Neuron (in vitro differentiated cells): ENCODE measurements at regions not wholly inside any gene's neighbourhood (a gene's known extent, or its start where the extent isn't known, plus 50 kb on each side); places are given as distances from the start of the nearest gene placed in this dataset.
A peak's percentile ranks its signal among the peaks of the same experiment; 100 is the strongest.
"Not testable (repeated sequence)": the region's sequence is repeated elsewhere in the genome, so short reads cannot be mapped to it uniquely, and the experiment has no call there.

Source experiments
- H2AFZ ChIP-seq: one replicate; pipeline ENCODE4 v1.6.1; 2013; ENCODE audit warnings: low read depth, mild to moderate bottlenecking, inconsistent platforms, low read length, moderate library complexity
- H3K27me3 ChIP-seq: one replicate; pipeline ENCODE4 v1.6.1; 2013; ENCODE audit warnings: low read length; ENCODE audit not compliant: insufficient read depth
- H3K36me3 ChIP-seq: one replicate; pipeline ENCODE4 v1.6.1; 2013; ENCODE audit warnings: low read length; ENCODE audit not compliant: insufficient read depth
- H3K4me1 ChIP-seq: one replicate; pipeline ENCODE4 v1.6.1; 2013; ENCODE audit warnings: low read length; ENCODE audit not compliant: insufficient read depth
- H3K4me3 ChIP-seq: 2 replicates; pipeline ENCODE4 v1.5.1; 2013; ENCODE audit warnings: mild to moderate bottlenecking, low read length, moderate library complexity
- H3K9me3 ChIP-seq: one replicate; pipeline ENCODE4 v1.6.1; 2013; ENCODE audit warnings: low read length

DNA sequence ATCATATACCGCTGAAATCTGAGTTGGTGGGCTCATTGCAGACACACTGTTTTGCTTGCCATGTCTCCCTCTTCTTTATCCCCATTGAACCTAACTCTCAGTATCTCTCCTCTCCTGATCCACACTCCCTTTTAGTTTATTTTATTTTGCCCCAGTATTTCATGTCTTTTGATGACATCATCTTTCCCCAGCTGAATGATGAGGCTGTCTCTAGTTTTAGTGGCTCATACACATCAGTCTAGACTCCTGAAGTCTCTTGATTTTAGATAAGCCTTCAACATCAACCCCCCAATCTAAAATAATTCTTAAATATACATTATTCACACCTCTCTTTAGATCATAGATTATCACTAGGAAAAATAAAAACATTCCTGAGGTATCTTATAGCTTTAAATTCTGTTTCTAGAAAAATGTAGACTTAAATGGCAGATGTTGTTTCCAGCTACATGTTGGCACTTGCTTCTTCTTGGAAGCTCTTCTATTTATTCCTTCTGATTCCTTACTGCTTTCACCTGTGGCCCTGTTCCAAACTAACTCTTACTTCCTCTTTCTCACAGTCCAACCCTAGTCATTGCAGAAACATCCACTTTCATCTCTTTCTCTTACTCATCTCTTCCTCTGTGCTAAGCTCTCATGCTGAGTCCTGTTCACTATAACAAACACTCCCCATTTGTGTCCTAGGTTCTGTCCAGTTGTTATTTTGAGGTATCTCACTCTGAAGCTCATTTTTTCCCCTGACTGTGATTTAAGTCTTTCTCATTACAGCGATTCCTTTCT, 191.9 kb upstream of the SLC35B3 start:
- no peaks in the 10 kb centered on the region for H3K9me3 ChIP-seq
- no peak overlapping the region for H2AFZ ChIP-seq
- no peak overlapping the region for H3K4me3 ChIP-seq
- H3K27me3 ChIP-seq: no peaks in the 10 kb centered on the region
- no peaks in the 10 kb centered on the region for H3K36me3 ChIP-seq
- H3K4me1 ChIP-seq: no peaks in the 10 kb centered on the region

DNA sequence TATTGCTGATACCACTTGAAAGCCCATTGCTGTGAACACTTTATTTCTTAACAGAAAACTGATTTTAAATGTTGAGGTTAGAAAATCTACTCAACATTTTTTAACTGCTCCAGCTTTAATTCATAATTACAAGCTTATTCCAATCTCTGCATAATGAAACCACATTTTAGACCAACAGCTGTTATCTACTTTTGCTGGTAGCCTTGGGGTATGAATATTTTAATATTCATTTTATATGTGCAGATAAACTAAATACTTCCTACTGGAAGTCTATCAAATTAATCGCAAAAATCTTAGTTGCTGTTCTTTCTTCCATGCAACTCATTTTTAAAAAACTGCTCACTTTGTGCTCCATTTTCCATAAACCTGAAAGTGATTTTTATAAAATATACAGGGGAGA, 189.3 kb upstream of the SLC35B3 start:
- H3K36me3 ChIP-seq: no peaks in the 10 kb centered on the region

DNA sequence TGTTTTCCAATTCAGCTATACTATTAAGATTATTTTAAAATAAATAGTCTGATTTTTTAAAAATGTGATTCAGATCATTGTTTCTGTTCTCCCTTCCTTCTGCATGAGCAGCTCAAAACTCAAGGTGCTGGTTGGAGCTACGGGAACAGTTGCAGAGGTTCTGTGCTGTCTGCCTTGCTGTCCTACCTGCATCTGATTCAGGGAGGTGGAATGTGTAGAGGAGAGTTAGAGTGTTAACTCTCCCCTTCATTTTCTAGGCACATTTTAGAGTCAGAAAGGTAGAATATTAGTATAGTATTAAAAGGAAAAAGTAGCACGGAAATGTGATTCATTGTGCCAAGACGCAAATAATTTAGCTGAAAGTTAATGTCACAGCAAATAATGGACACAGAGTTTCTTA, 188.1 kb upstream of the SLC35B3 start:
- no peaks in the 10 kb centered on the region for H3K4me1 ChIP-seq
- H3K4me3 ChIP-seq: no peak overlapping the region
- H3K36me3 ChIP-seq: no peaks in the 10 kb centered on the region
- no peaks in the 10 kb centered on the region for H3K9me3 ChIP-seq
- no peak overlapping the region for H2AFZ ChIP-seq
- no peaks in the 10 kb centered on the region for H3K27me3 ChIP-seq

More for the DNA sequence above, 189.3 kb upstream of the SLC35B3 start:
- Histone ChIP-seq H2AFZ (no peak overlapping the region), H3K9me3 (no peaks in the 10 kb centered on the region), H3K4me1 (no peaks in the 10 kb centered on the region), H3K27me3 (no peaks in the 10 kb centered on the region), H3K4me3 (no peak overlapping the region)

DNA sequence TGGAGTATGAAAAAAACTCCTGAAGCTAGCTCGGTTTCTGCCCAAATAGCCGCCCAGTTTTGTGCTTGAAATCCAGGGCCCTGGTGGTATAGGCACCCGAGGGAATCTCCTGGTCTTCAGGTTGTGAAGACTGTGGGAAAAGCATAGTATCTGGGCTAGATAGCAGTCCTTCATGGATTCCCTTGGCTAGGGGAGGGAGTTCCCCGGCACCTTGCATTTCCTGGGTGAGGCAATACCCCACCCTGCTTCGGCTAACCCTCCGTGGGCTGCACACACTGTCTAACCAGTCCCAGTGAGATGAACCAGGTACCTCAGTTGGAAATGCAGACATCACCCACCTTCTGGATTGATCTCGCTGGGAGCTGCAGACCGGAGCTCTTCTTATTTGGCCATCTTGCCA, 184.5 kb upstream of the SLC35B3 start:
- no peaks in the 10 kb centered on the region for H3K4me1 ChIP-seq
- no peak overlapping the region for H2AFZ ChIP-seq
- H3K27me3 ChIP-seq: no peaks in the 10 kb centered on the region
- H3K4me3 ChIP-seq: no peak overlapping the region
- no peaks in the 10 kb centered on the region for H3K36me3 ChIP-seq
- no peaks in the 10 kb centered on the region for H3K9me3 ChIP-seq

DNA sequence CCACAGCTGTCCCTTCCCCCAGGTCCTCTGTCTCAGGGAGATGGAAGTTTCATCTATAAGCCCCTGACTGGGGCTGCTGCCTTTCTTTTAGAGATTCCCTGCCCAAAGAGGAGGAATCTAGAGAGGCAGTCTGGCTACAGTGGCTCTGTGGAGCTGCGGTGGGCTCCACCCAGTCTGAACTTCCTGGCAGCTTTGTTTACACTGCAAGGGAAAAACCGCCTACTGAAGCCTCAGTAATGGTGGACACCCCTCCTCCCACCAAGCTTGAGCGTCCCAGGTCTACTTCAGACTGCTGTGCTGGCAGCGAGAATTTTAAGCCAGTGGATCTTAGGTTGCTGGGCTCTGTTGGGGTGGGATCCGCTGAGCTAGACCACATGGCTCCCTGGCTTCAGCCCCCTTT, 184.1 kb upstream of the SLC35B3 start:
- not testable (repeated sequence) for H3K4me1 ChIP-seq, H2AFZ ChIP-seq, H3K36me3 ChIP-seq, H3K4me3 ChIP-seq, H3K9me3 ChIP-seq, H3K27me3 ChIP-seq

DNA sequence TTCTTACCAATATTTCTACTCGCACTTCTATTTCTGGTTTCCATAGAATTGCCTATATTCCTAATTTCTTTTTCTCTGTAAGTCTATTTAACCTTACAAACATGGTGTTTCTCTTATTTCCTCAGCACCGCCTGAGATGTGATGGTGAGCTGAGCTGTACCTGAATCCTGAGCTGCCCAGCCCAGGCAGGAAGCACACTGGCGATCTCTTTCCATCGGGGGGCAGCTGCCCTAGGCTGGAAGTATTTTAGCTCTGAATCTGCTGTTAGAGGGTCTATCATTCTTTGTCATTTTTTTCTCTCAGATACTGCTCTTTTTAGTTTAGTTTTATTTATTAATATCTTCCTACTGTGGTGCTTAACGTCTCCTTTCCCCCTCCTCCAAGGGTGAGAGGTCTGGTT, 173.4 kb upstream of the SLC35B3 start:
- Histone ChIP-seq H3K36me3 (no peaks in the 10 kb centered on the region), H3K4me3 (no peak overlapping the region), H3K4me1 (no peaks in the 10 kb centered on the region), H3K27me3 (no peaks in the 10 kb centered on the region), H2AFZ (no peak overlapping the region), H3K9me3 (no peaks in the 10 kb centered on the region)

DNA sequence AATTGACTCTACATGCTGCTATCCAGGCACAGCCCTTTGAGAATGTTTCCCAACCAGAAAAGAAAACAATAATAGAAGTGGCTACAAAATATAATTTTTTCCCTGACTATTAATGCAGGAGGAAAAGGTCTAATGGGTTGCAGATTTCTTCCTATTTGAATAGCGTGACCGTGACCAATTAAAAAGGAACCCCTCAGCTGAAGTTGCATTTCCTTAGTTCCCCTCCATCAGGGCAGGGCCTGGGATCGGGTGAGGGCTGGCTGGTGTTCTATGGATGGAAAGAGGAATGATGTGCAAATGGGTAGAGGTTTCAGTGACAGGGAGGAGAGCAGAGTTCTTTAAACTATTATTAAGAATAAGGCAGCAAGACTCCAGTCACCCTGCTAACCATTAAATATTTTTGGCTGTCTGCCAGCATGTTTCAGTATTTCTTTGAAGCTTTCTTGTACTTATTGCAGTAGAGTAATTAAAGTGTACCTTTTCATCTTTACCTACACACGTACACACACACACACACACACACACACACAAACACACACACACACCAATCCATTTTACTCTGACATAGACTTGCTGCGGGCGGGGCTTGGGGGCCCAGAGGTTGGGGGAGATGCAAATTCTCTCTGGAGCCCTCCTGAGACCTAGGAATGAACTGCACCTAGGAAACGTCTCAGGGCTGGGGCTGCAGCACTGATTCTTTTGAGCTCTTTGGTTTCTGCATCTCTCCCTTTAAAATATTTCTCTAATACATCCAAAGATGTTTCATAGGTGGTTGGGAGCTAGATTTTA, 154.8 kb upstream of the SLC35B3 start:
- no peaks in the 10 kb centered on the region for H3K9me3 ChIP-seq
- peak overlapping the region; percentile 36 for H2AFZ ChIP-seq
- no peak overlapping the region for H3K4me3 ChIP-seq
- no peaks in the 10 kb centered on the region for H3K27me3 ChIP-seq
- peaks cover 3% of the 10 kb centered on the region for H3K4me1 ChIP-seq
- H3K36me3 ChIP-seq: no peaks in the 10 kb centered on the region

DNA sequence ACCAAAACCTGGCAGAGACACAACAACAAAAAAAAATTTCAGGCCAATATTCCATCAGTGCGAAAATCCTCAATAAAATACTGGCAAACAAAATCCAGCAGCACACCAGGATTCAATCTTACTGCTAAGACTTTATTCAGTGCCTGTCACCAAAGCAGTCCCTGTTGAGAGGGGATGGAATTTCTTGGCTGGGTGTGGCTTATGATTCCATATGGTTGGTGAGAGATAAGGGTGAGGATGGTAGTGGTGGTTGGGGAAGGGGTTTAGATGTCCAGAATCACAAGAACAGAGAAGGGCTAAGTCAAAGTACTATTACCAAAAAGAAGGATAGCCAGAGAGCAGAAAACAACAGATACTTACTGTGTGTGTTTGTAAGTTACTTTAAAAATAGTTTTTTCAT, 152.8 kb upstream of the SLC35B3 start:
- no peak overlapping the region for H3K4me3 ChIP-seq
- H2AFZ ChIP-seq: no peak overlapping the region
- no peaks in the 10 kb centered on the region for H3K27me3 ChIP-seq
- peaks cover 3% of the 10 kb centered on the region for H3K4me1 ChIP-seq
- no peaks in the 10 kb centered on the region for H3K9me3 ChIP-seq
- H3K36me3 ChIP-seq: no peaks in the 10 kb centered on the region

DNA sequence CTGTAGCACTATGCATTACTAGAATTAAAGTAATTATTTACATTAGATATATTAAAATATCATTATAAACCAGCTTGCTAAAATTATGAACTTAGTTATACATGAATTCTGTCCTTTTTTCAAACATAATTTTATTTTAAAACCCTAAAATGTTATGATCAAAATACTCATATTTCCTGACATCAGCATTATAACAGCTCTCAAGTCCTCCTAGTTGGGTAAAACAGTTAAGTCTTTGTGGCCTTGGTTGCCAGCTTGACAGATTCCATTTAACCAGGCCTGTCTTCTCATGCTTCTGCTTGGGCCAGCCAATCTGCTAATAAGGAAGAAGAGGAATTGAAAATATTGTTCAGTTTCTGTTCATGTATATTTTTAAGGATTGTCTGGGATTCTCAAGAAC, 147.9 kb upstream of the SLC35B3 start:
- H3K9me3 ChIP-seq: no peaks in the 10 kb centered on the region
- H2AFZ ChIP-seq: no peak overlapping the region
- H3K36me3 ChIP-seq: no peaks in the 10 kb centered on the region
- no peaks in the 10 kb centered on the region for H3K4me1 ChIP-seq
- H3K27me3 ChIP-seq: no peaks in the 10 kb centered on the region
- no peak overlapping the region for H3K4me3 ChIP-seq

DNA sequence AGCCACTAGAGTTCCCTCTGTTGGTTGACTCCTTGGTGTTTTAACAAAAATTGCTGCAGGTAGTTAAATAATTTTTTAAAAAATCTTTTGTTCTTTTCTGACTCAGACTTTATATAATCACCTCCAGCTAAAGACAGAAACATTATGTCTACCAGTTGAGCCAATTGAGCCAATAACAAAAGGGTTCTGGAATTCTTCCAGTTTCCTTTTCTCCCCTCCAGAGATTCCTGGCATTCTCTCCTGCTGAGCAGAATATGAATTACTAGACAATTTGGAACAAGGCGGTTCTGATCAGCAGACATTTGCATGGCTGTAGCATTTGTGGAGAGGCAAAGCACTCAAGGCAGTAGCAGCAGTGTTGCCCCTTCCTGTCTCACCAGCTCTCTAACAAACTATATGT, 144.0 kb upstream of the SLC35B3 start:
- H3K4me1 ChIP-seq: no peaks in the 10 kb centered on the region
- H3K36me3 ChIP-seq: no peaks in the 10 kb centered on the region
- no peak overlapping the region for H2AFZ ChIP-seq
- H3K27me3 ChIP-seq: no peaks in the 10 kb centered on the region
- no peaks in the 10 kb centered on the region for H3K9me3 ChIP-seq
- H3K4me3 ChIP-seq: no peak overlapping the region

DNA sequence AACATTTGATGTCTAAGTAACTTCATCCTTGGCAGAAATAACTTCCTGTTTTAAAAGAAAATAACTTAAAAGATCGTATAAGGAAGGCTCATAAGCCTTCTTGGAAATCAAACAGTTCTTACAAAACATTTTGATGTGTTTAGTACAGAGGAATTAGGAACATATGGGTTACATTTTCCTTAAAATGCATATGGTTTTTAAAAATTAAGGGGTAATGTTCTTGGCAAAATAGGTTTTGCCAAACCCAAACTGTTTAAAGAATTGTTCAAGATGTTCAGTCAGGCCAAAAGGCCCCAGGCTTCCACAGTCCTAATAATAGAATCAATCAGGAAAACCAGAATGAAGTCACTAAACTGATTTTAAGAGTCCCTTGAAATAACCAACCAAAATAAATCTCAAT, 142.7 kb upstream of the SLC35B3 start:
- Histone ChIP-seq H3K4me1 (no peaks in the 10 kb centered on the region), H2AFZ (no peak overlapping the region), H3K9me3 (no peaks in the 10 kb centered on the region), H3K4me3 (no peak overlapping the region), H3K27me3 (no peaks in the 10 kb centered on the region), H3K36me3 (no peaks in the 10 kb centered on the region)

DNA sequence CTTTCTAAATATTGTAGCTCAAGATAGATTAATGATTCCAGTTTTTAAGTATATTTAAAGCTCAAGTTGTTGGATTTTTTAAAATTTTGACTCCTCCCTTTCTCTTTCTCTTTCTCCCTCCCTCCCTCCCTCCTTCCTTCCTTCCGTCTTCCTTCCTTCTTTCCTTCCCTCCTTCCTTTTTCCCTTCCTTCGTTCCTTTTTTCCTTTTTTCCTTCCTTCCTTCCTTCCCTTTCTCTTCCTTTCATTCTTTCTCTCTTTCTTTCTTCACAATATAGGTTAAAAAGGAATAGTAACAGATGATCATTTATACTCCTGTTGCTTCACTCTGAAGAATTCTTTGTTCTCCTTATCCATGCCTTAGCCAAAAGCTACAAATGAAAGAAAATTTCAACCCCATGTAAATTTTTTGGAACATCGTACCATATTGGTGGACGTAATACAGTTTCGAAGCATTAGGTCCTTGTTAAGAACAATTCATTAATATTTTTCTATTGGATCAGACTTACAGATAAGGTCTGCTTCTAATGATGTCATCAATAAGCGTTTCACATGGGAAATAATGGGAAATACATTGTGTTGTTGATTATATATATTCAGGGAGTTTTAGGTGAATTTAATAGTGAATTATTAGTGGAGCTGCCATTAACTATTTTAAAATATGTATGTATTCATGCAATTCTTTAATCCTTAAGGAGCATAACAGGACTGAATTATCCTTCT, 139.6 kb upstream of the SLC35B3 start:
- Histone ChIP-seq H3K27me3 (no peaks in the 10 kb centered on the region), H3K4me3 (no peak overlapping the region), H3K36me3 (no peaks in the 10 kb centered on the region), H3K9me3 (no peaks in the 10 kb centered on the region), H2AFZ (no peak overlapping the region), H3K4me1 (no peaks in the 10 kb centered on the region)

DNA sequence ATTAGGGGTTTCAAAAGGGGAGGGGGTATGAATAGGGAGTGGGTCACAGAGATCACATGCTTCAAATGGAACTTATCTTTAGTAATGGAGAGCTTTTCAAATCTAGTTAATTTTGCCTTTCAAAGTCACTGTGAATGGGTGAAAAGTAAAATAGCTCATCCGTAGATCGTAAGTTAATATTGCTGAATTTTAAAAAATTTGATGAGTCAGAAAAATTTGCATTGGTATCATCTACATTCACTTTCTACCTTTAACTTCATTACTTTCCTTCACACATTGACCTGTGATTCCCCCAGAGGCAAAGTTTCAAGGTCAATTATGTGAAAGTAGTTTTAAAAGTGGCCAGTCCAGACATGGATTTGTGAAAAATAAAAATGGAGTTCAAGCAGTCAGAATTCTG, 139.0 kb upstream of the SLC35B3 start:
- Histone ChIP-seq H3K4me1 (no peaks in the 10 kb centered on the region), H3K4me3 (no peak overlapping the region), H3K9me3 (no peaks in the 10 kb centered on the region), H3K27me3 (no peaks in the 10 kb centered on the region), H2AFZ (no peak overlapping the region), H3K36me3 (no peaks in the 10 kb centered on the region)
